HCT116 (cell line): ENCODE measurements at regions not wholly inside any gene's neighbourhood (a gene's known extent, or its start where the extent isn't known, plus 50 kb on each side); places are given as distances from the start of the nearest gene placed in this dataset.

Source experiments
- EGR1 ChIP-seq: IDR thresholded peaks from 2 replicates; pipeline ENCODE4 v1.6.1; 2012; ENCODE audit warnings: low read depth
- EZH2 ChIP-seq: fragments of 200-600 bp; sonication (generic); IDR thresholded peaks from 2 replicates; pipeline ENCODE4 v1.6.1; 2017; ENCODE audit warnings: antibody characterized with exemption, mixed run types

DNA sequence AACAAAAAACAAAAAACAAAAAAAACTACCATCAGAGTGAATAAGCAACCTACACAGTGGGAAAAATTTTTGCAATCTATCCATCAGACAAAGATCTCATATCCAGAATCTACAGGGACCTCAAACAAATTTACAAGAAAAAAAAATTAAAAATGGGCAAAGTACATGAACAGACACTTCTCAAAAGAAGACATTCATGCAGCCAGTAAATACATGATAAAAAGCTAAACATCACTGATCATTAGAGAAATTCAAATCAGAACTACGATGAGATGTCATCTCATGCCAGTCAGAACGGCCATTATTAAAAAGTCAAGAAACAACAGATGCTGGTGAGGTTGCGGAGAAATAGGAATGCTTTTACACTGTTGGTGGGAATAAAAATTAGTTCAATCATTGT, 466.5 kb upstream of the ATXN7L3B start:
- TF ChIP-seq EZH2, result no peak
- no peak for TF ChIP-seq EGR1
